Umbilical cord (tissue), 1 donor: ENCODE measurements at regions not wholly inside any gene's neighbourhood (a gene's known extent, or its start where the extent isn't known, plus 50 kb on each side); places are given as distances from the start of the nearest gene placed in this dataset.
"Not testable (repeated sequence)": the region's sequence is repeated elsewhere in the genome, so short reads cannot be mapped to it uniquely, and the experiment has no call there.

Source experiments
- DNase-seq: peaks from one replicate; pipeline ENCODE4 v3.0.0-alpha.2; 2015; ENCODE audit warnings: low spot score

GRCh38 chr1:53399370-53400133, 59.6 kb upstream of the DMRTB1 start:
- DNase-seq = not testable (repeated sequence)

GRCh38 chr1:53400761-53401674, 58.2 kb upstream of the DMRTB1 start:
- DNase-seq = no peak

- no peak for DNase-seq
These were observed 57.1 kb upstream of the DMRTB1 start for GRCh38 chr1:53401813-53402745.

- no peak for DNase-seq
These were observed 56.1 kb upstream of the DMRTB1 start for GRCh38 chr1:53402891-53403655.

GRCh38 chr1:53405737-53406136, 53.5 kb upstream of the DMRTB1 start:
- DNase-seq = no peak

GRCh38 chr1:53406551-53407235, 52.5 kb upstream of the DMRTB1 start:
- DNase-seq = no peak

GRCh38 chr1:53408013-53408754, 51.0 kb upstream of the DMRTB1 start:
- no peak for DNase-seq

GRCh38 chr1:53408755-53409129, 50.5 kb upstream of the DMRTB1 start:
- DNase-seq = no peak

GRCh38 chr1:53409233-53409632, 50.0 kb upstream of the DMRTB1 start:
- no peak for DNase-seq
